Fibroblast of lung (primary cell): ENCODE measurements at regions not wholly inside any gene's neighbourhood (a gene's known extent, or its start where the extent isn't known, plus 50 kb on each side); places are given as distances from the start of the nearest gene placed in this dataset.

Experiments
- DNase-seq, 2 donors: peaks; one replicate each; pipeline versions ENCODE4 v3.0.0 to v3.0.0-alpha.2; 2010; ENCODE audit warnings: low read depth in 2 of 2
- H2AFZ ChIP-seq: 2 replicates; pipeline ENCODE4 v1.5.1; 2012; ENCODE audit warnings: low read length, control low read depth, inconsistent platforms
- H3K27ac ChIP-seq: 2 replicates; pipeline ENCODE4 v1.5.1; 2011; ENCODE audit warnings: low read length, control low read depth; ENCODE audit not compliant: insufficient read depth
- H3K27me3 ChIP-seq: 2 replicates; pipeline ENCODE4 v1.5.1; 2011; ENCODE audit warnings: mild to moderate bottlenecking, low read length; ENCODE audit not compliant: control insufficient read depth, insufficient read depth
- H3K36me3 ChIP-seq: 2 replicates; pipeline ENCODE4 v1.5.1; 2011; ENCODE audit warnings: low read length; ENCODE audit not compliant: control insufficient read depth, insufficient read depth
- H3K4me1 ChIP-seq: 2 replicates; pipeline ENCODE4 v1.5.1; 2011; ENCODE audit warnings: low read length; ENCODE audit not compliant: control insufficient read depth, insufficient read depth; ENCODE audit errors: extremely low read depth
- H3K4me2 ChIP-seq: 2 replicates; pipeline ENCODE4 v1.5.1; 2011; ENCODE audit warnings: low read length, control low read depth; ENCODE audit not compliant: insufficient read depth; ENCODE audit errors: extremely low read depth
- H3K4me3 ChIP-seq, 4 experiments: fragments of 200-600 bp in 1 of 4; sonication (generic) in 1 of 4; replicated peaks in 1 of 4; 2 replicates each; pipeline ENCODE4 v1.5.1; 2011 to 2016; ENCODE audit warnings: low read length in 4 of 4, low read depth in 3 of 4, mild to moderate bottlenecking in 3 of 4, control low read depth in 2 of 4, inconsistent platforms in 1 of 4, mixed read lengths in 1 of 4; ENCODE audit not compliant: insufficient read depth in 1 of 4; ENCODE audit errors: control extremely low read depth in 1 of 4
- H3K79me2 ChIP-seq: 2 replicates; pipeline ENCODE4 v1.5.1; 2012; ENCODE audit warnings: mild to moderate bottlenecking, low read length, inconsistent platforms; ENCODE audit not compliant: control insufficient read depth, insufficient read depth
- H3K9ac ChIP-seq: 2 replicates; pipeline ENCODE4 v1.5.1; 2011; ENCODE audit warnings: mild to moderate bottlenecking, low read length, control low read depth; ENCODE audit not compliant: insufficient read depth
- H3K9me3 ChIP-seq: 2 replicates; pipeline ENCODE4 v1.5.1; 2012; ENCODE audit warnings: low read depth, low read length; ENCODE audit not compliant: control insufficient read depth, insufficient read depth
- H4K20me1 ChIP-seq: 2 replicates; pipeline ENCODE4 v1.5.1; 2011; ENCODE audit warnings: low read length; ENCODE audit not compliant: control insufficient read depth, insufficient read depth; ENCODE audit errors: extremely low read depth
- CTCF ChIP-seq, 2 donors: IDR thresholded peaks in 1 of 2; conservative IDR thresholded peaks in 1 of 2; 1 replicate in 1 of 2; 2 replicates in 1 of 2; pipeline ENCODE4 v1.5.1; 2011 to 2012; ENCODE audit warnings: low read length in 2 of 2, control low read depth in 1 of 2, inconsistent platforms in 1 of 2, low read depth in 1 of 2, mild to moderate bottlenecking in 1 of 2
- EZH2 ChIP-seq: IDR thresholded peaks from 2 replicates; pipeline ENCODE4 v1.5.1; 2012; ENCODE audit warnings: low read length, control low read depth, mild to moderate bottlenecking; ENCODE audit errors: missing control alignments

GRCh38 chr5:67413721-67414120, 217.1 kb upstream of the CD180 start:
- TF ChIP-seq CTCF (conservative IDR thresholded peaks at IDR 0.05 in 1 of 2, IDR thresholded peaks at IDR 0.05 in 1 of 2; ENCODE audit: low read depth in 1 of 2, low read length in 2 of 2) (no peak), EZH2 (no peak)
- H4K20me1 ChIP-seq = no peaks in the 10 kb centered on the region
- H3K9ac ChIP-seq = no peak overlapping the region
- no peaks in the 10 kb centered on the region for H3K79me2 ChIP-seq
- H3K36me3 ChIP-seq = no peaks in the 10 kb centered on the region
- no peak for DNase-seq
- no peak overlapping the region for H2AFZ ChIP-seq
- H3K4me3 ChIP-seq = no peak overlapping the region
- H3K4me1 ChIP-seq = no peaks in the 10 kb centered on the region
- no peak overlapping the region for H3K4me2 ChIP-seq
- H3K27me3 ChIP-seq = no peaks in the 10 kb centered on the region
- no peaks in the 10 kb centered on the region for H3K9me3 ChIP-seq
- H3K27ac ChIP-seq = no peak overlapping the region

- H3K36me3 ChIP-seq = no peaks in the 10 kb centered on the region
- H3K27ac ChIP-seq = no peak overlapping the region
- H3K79me2 ChIP-seq = no peaks in the 10 kb centered on the region
- H3K27me3 ChIP-seq = no peaks in the 10 kb centered on the region
- no peaks in the 10 kb centered on the region for H3K9me3 ChIP-seq
- no peak for DNase-seq
- no peak overlapping the region for H2AFZ ChIP-seq
- H4K20me1 ChIP-seq = no peaks in the 10 kb centered on the region
- H3K4me1 ChIP-seq = peaks cover 2% of the 10 kb centered on the region
- no peak overlapping the region for H3K4me3 ChIP-seq
- no peak overlapping the region for H3K4me2 ChIP-seq
- TF ChIP-seq EZH2 = no peak
- no peak for TF ChIP-seq CTCF (conservative IDR thresholded peaks at IDR 0.05 in 1 of 2, IDR thresholded peaks at IDR 0.05 in 1 of 2; ENCODE audit: low read depth in 1 of 2, low read length in 2 of 2)
- no peak overlapping the region for H3K9ac ChIP-seq
These were observed 212.7 kb upstream of the CD180 start for GRCh38 chr5:67409126-67409777.

GRCh38 chr5:67407979-67408378, 211.4 kb upstream of the CD180 start:
- Histone ChIP-seq H3K4me3 (no peak overlapping the region), H2AFZ (no peak overlapping the region), H3K27me3 (no peaks in the 10 kb centered on the region), H4K20me1 (no peaks in the 10 kb centered on the region), H3K4me1 (peaks cover 2% of the 10 kb centered on the region), H3K9me3 (no peaks in the 10 kb centered on the region), H3K4me2 (no peak overlapping the region), H3K79me2 (no peaks in the 10 kb centered on the region), H3K9ac (no peak overlapping the region), H3K36me3 (no peaks in the 10 kb centered on the region), H3K27ac (no peak overlapping the region)
- TF ChIP-seq EZH2 (no peak), CTCF (conservative IDR thresholded peaks at IDR 0.05 in 1 of 2, IDR thresholded peaks at IDR 0.05 in 1 of 2; ENCODE audit: low read depth in 1 of 2, low read length in 2 of 2) (no peak)
- no peak for DNase-seq
